ENCODE measurements at regions not wholly inside any gene's neighbourhood (a gene's known extent, or its start where the extent isn't known, plus 50 kb on each side); places are given as distances from the start of the nearest gene placed in this dataset.

GRCh38 chr2:183490489-183490888 is 366.2 kb downstream of the NUP35 start:
- Histone ChIP-seq H3K27me3 (ENCODE audit: control insufficient read depth, insufficient read depth, low read length) (no peaks in the 10 kb centered on the region), H3K27ac (ENCODE audit: low read depth, low read length) (no peak overlapping the region), H3K9ac (ENCODE audit: low read depth, low read length) (no peak overlapping the region), H3K4me1 (ENCODE audit: control insufficient read depth, insufficient read depth, low read length) (0 out of 2 replicates have a peak, but pooled peaks cover 1% of the 10 kb centered on the region), H3K36me3 (ENCODE audit: control insufficient read depth, insufficient read depth, low read length) (no peaks in the 10 kb centered on the region), H3K4me3 (ENCODE audit: low read depth, low read length) (no peak overlapping the region), H3K9me3 (ENCODE audit: control insufficient read depth, insufficient read depth, low read length) (no peaks in the 10 kb centered on the region)

DNA sequence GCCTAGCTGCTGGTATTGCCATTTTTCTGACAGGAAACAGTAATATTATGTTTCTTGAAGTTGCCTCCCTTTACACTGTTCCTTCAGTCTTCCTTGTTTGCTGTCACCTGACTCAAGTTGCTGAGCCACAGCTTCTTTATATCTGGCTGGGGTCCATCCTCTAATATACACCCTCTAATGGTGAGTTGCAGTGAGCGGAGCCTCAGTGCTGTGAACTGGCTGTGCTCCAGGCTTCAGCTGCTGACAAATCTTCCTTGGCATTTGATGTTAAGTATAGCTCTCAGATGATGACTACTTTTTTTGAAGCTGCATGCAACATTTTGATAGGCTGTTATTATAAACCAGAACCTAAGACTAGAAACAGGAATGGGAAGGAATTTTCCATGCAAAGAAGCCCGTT is 366.7 kb downstream of the NUP35 start:
- Histone ChIP-seq H3K9me3 (ENCODE audit: control insufficient read depth, insufficient read depth, low read length) (no peaks in the 10 kb centered on the region), H3K27me3 (ENCODE audit: control insufficient read depth, insufficient read depth, low read length) (no peaks in the 10 kb centered on the region), H3K4me3 (ENCODE audit: low read depth, low read length) (no peak overlapping the region), H3K4me1 (ENCODE audit: control insufficient read depth, insufficient read depth, low read length) (peaks cover 5% of the 10 kb centered on the region; the same call in 1 of the 2 replicates), H3K9ac (ENCODE audit: low read depth, low read length) (no peak overlapping the region), H3K36me3 (ENCODE audit: control insufficient read depth, insufficient read depth, low read length) (no peaks in the 10 kb centered on the region), H3K27ac (ENCODE audit: low read depth, low read length) (no peak overlapping the region)

GRCh38 chr2:183493040-183493439 is 368.8 kb downstream of the NUP35 start:
- Histone ChIP-seq H3K4me1 (ENCODE audit: control insufficient read depth, insufficient read depth, low read length) (peaks cover 6% of the 10 kb centered on the region; the same call in 1 of the 2 replicates), H3K27ac (ENCODE audit: low read depth, low read length) (no peak overlapping the region), H3K9ac (ENCODE audit: low read depth, low read length) (no peak overlapping the region), H3K9me3 (ENCODE audit: control insufficient read depth, insufficient read depth, low read length) (no peaks in the 10 kb centered on the region), H3K27me3 (ENCODE audit: control insufficient read depth, insufficient read depth, low read length) (no peaks in the 10 kb centered on the region), H3K4me3 (ENCODE audit: low read depth, low read length) (no peak overlapping the region), H3K36me3 (ENCODE audit: control insufficient read depth, insufficient read depth, low read length) (no peaks in the 10 kb centered on the region)

GRCh38 chr2:183495079-183495478 is 370.8 kb downstream of the NUP35 start:
- no peaks in the 10 kb centered on the region for H3K9me3 ChIP-seq (ENCODE audit: control insufficient read depth, insufficient read depth, low read length)
- no peak overlapping the region for H3K27ac ChIP-seq (ENCODE audit: low read depth, low read length)
- H3K4me3 ChIP-seq (ENCODE audit: low read depth, low read length): no peak overlapping the region
- H3K27me3 ChIP-seq (ENCODE audit: control insufficient read depth, insufficient read depth, low read length): no peaks in the 10 kb centered on the region
- no peak overlapping the region for H3K9ac ChIP-seq (ENCODE audit: low read depth, low read length)
- H3K4me1 ChIP-seq (ENCODE audit: control insufficient read depth, insufficient read depth, low read length): peaks cover 6% of the 10 kb centered on the region; the same call in 1 of the 2 replicates
- no peaks in the 10 kb centered on the region for H3K36me3 ChIP-seq (ENCODE audit: control insufficient read depth, insufficient read depth, low read length)

DNA sequence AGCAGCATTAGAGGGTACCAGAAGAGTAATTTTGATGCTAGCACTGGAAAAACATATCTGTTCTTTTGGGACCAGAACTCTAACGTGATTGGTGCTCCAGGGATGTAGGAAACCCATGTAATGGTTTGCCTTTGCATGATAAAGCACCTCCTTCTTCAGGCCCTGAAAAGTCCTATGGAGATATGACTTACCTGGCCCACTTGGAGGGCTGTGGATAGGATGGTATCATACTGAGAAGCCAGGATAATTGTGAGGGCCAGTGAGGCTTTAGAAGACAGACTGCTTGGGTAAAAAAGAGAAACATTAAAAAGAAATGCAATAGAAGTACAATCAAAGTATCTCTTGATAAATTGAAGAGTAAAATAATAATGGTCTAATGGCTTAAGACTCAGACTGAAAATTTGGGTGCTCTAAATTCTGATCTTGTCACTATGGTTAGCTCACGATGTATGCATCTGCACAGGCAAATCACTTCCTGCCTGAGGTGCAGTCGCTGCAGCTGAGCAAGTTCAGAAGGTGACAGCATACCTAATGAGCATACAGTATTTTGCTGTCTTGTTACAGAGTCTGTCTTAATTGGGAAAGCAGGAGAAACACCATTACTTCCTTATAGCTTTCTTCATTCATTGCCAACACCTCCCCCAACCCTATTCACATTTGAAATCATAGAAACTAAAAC is 371.5 kb downstream of the NUP35 start:
- Histone ChIP-seq H3K27ac (ENCODE audit: low read depth, low read length) (no peak overlapping the region), H3K9ac (ENCODE audit: low read depth, low read length) (no peak overlapping the region), H3K4me3 (ENCODE audit: low read depth, low read length) (no peak overlapping the region)

DNA sequence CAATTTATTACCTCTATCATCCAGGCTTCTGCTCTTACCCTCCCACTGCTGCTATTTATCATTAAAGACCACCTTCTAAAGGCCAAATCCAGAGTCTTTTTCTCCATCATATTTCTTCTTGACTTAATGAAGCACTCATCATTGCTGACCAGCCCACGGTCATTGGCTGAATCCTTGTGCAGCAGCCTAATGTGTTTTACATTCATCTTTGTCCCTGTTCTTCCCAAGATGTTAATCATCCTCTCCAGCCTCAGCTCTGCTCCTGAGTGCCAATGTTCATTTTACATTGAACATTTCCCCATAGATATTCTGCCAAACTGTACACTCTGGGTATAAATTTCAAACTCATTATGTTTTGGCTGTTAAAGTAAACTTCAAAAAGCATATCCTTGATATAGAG is 373.6 kb downstream of the NUP35 start:
- H3K4me3 ChIP-seq (ENCODE audit: low read depth, low read length): no peak overlapping the region
- H3K36me3 ChIP-seq (ENCODE audit: control insufficient read depth, insufficient read depth, low read length): no peaks in the 10 kb centered on the region
- no peaks in the 10 kb centered on the region for H3K9me3 ChIP-seq (ENCODE audit: control insufficient read depth, insufficient read depth, low read length)
- H3K27ac ChIP-seq (ENCODE audit: low read depth, low read length): no peak overlapping the region
- no peaks in the 10 kb centered on the region for H3K27me3 ChIP-seq (ENCODE audit: control insufficient read depth, insufficient read depth, low read length)
- H3K9ac ChIP-seq (ENCODE audit: low read depth, low read length): no peak overlapping the region
- peaks cover 6% of the 10 kb centered on the region; the same call in 1 of the 2 replicates for H3K4me1 ChIP-seq (ENCODE audit: control insufficient read depth, insufficient read depth, low read length)

More for the DNA sequence above, 371.5 kb downstream of the NUP35 start:
- Histone ChIP-seq H3K9me3 (ENCODE audit: control insufficient read depth, insufficient read depth, low read length) (no peaks in the 10 kb centered on the region), H3K27me3 (ENCODE audit: control insufficient read depth, insufficient read depth, low read length) (no peaks in the 10 kb centered on the region), H3K36me3 (ENCODE audit: control insufficient read depth, insufficient read depth, low read length) (no peaks in the 10 kb centered on the region), H3K4me1 (ENCODE audit: control insufficient read depth, insufficient read depth, low read length) (peaks cover 6% of the 10 kb centered on the region; the same call in 1 of the 2 replicates)

DNA sequence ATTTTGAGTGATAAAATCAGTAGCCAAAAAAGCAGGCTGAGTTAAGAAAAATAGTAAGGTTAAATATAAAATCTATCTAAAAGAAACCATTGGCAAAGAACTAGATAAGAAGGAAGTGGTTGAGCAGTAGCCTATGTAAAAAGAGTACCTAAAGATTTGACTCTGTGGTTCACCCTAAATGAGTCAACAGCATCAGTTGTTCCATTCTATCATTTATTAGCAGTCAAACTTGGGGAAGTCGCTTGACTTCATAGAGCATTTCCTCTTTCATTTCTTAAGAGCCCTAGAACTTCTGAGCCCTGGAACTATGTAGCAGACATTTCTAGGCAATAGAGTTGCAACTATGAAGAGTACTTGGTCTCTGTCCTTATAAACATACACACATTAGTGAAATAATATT is 381.7 kb downstream of the NUP35 start:
- Histone ChIP-seq H3K4me1 (ENCODE audit: control insufficient read depth, insufficient read depth, low read length) (0 out of 2 replicates have a peak, but pooled peaks cover 4% of the 10 kb centered on the region), H3K9me3 (ENCODE audit: control insufficient read depth, insufficient read depth, low read length) (peaks cover 7% of the 10 kb centered on the region; the same call in 1 of the 2 replicates), H3K27ac (ENCODE audit: low read depth, low read length) (no peak overlapping the region), H3K9ac (ENCODE audit: low read depth, low read length) (no peak overlapping the region), H3K4me3 (ENCODE audit: low read depth, low read length) (no peak overlapping the region), H3K27me3 (ENCODE audit: control insufficient read depth, insufficient read depth, low read length) (no peaks in the 10 kb centered on the region), H3K36me3 (ENCODE audit: control insufficient read depth, insufficient read depth, low read length) (no peaks in the 10 kb centered on the region)

GRCh38 chr2:183511154-183511553 is 386.9 kb downstream of the NUP35 start:
- H3K4me1 ChIP-seq (ENCODE audit: control insufficient read depth, insufficient read depth, low read length): 0 out of 2 replicates have a peak, but pooled peaks cover 4% of the 10 kb centered on the region
- H3K27me3 ChIP-seq (ENCODE audit: control insufficient read depth, insufficient read depth, low read length): no peaks in the 10 kb centered on the region
- no peak overlapping the region for H3K4me3 ChIP-seq (ENCODE audit: low read depth, low read length)
- H3K9me3 ChIP-seq (ENCODE audit: control insufficient read depth, insufficient read depth, low read length): peaks cover 7% of the 10 kb centered on the region; the same call in 1 of the 2 replicates
- no peaks in the 10 kb centered on the region for H3K36me3 ChIP-seq (ENCODE audit: control insufficient read depth, insufficient read depth, low read length)
- H3K27ac ChIP-seq (ENCODE audit: low read depth, low read length): peak overlapping the region; percentile 35
- no peak overlapping the region for H3K9ac ChIP-seq (ENCODE audit: low read depth, low read length)

GRCh38 chr2:183519371-183520056 is 395.3 kb downstream of the NUP35 start:
- Histone ChIP-seq H3K9me3 (ENCODE audit: control insufficient read depth, insufficient read depth, low read length) (no peaks in the 10 kb centered on the region), H3K4me3 (ENCODE audit: low read depth, low read length) (no peak overlapping the region), H3K4me1 (ENCODE audit: control insufficient read depth, insufficient read depth, low read length) (no peaks in the 10 kb centered on the region), H3K9ac (ENCODE audit: low read depth, low read length) (no peak overlapping the region), H3K27ac (ENCODE audit: low read depth, low read length) (no peak overlapping the region), H3K27me3 (ENCODE audit: control insufficient read depth, insufficient read depth, low read length) (no peaks in the 10 kb centered on the region), H3K36me3 (ENCODE audit: control insufficient read depth, insufficient read depth, low read length) (no peaks in the 10 kb centered on the region)

GRCh38 chr2:183521911-183522310 is 397.7 kb downstream of the NUP35 start:
- H3K27me3 ChIP-seq (ENCODE audit: control insufficient read depth, insufficient read depth, low read length): no peaks in the 10 kb centered on the region
- H3K36me3 ChIP-seq (ENCODE audit: control insufficient read depth, insufficient read depth, low read length): no peaks in the 10 kb centered on the region
- H3K9ac ChIP-seq (ENCODE audit: low read depth, low read length): no peak overlapping the region
- H3K27ac ChIP-seq (ENCODE audit: low read depth, low read length): no peak overlapping the region
- H3K4me3 ChIP-seq (ENCODE audit: low read depth, low read length): no peak overlapping the region
- no peaks in the 10 kb centered on the region for H3K4me1 ChIP-seq (ENCODE audit: control insufficient read depth, insufficient read depth, low read length)
- H3K9me3 ChIP-seq (ENCODE audit: control insufficient read depth, insufficient read depth, low read length): no peaks in the 10 kb centered on the region

Data from HUES48 (cell line).